T follicular helper cell (primary cell): ENCODE measurements at regions not wholly inside any gene's neighbourhood (a gene's known extent, or its start where the extent isn't known, plus 50 kb on each side); places are given as distances from the start of the nearest gene placed in this dataset.

Experiments
- DNase-seq: peaks from one replicate; pipeline ENCODE4 v3.0.0-alpha.2; 2020; ENCODE audit warnings: low read depth

DNA sequence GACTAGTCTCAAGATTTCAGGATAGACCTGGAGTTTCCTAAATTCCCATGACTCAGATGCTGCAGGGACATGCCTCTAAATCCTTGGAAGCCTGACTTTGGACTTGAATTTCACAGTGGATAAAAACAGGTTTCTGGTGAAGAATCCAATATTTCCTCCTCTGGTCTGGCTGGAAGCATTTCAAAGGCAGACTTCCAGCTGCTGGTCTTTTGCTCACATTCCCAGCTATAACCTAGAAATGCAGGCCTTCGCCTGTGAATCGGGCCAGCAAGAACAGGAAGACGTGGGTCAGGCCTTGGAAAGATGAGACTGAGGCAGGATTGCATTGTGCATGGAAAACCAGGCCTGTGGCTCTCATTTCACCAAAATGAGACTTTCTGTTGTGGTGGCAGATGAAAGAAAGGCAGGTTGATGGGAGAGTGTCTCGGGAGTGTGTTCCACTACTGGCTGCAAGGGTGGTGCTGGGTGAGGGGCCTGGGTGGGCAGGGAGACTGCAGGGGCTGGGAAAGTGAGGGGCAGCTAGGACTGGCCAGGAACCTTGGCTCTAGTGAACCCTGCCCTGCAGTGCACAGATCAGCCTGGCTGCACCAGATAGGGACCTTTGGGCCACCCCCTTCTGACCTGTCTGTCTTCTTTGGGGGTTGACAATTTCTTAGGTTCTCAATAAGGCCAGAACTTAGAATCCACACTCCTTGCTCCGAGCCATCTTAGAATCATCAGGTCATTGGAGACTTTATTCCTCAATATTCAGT is 488.8 kb upstream of the MKI67 start:
- no peak for DNase-seq

DNA sequence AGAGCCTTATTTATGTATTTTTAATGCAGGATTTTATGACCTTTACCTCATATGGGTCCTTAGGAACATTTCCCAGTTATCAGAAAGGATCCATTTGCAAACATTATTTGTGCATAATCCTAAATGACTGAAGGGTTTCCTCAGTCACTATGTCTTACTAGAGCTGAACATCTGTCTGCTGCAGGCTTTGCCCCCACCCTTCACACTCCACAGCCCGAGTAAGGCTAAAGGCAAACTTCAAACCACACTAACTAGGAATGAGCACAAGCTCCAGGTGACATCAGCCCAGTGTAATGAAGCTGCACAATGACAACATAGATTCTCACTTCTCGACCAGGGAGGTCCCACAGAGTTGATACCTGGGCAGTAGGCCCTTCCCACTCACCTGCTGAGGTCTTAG is 491.3 kb upstream of the MKI67 start:
- DNase-seq, result no peak

- no peak for DNase-seq
Observed at GRCh38 chr10:128622706-128623105, 496.5 kb upstream of the MKI67 start.

GRCh38 chr10:128623776-128624175 is 497.6 kb upstream of the MKI67 start:
- no peak for DNase-seq

GRCh38 chr10:128624656-128625530 is 498.7 kb upstream of the MKI67 start:
- DNase-seq, result no peak

- DNase-seq, result no peak
Observed at GRCh38 chr10:128625926-128626325, 499.7 kb upstream of the MKI67 start.

DNA sequence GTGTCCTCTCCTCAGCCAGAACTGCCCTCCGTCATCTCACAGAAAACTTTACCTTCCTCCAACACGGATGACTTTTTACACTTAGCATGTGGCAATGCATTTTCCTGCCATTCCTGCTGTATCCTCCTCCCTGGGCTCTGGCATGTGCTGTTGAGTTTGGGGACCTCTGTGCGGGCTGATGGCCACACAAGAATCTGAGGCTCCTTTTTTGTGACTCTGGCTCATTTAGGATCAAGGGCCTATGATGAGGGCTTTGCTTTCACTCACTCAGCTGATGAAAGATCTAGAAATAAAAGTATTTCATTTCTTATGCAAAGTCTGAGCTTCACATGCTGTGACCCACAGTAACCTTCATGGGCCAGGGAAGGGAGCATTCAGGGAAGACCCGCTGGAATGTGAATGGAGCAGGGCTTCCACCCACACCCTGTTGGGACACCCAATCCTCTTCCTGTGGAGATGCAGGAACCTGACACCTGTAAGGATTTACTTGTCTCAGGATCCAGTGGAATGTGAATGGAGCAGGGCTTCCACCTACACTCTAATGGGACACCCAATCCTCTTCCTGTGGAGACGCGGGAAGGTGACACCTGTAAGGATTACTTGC is 500.3 kb upstream of the MKI67 start:
- DNase-seq, result no peak

DNA sequence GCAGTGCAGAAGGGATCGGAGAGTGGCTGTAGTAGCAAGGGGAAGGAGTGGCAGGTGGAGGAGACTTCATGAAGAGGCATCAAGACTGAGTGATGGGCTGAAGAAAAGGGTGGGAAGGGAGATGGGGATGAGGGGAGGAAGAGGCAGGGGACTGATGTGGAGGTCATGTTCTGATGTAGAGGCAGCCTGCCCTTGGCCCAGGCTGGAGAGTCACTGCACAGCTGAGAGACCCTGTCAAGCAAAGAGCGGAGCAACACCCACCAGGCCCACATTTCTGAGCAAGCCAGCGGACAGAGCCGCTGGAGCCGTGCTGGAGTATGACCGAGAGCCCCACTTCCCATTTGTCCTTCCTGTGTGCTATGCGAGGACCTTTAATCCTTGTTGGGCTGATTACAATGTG is 501.6 kb upstream of the MKI67 start:
- DNase-seq, result no peak

DNA sequence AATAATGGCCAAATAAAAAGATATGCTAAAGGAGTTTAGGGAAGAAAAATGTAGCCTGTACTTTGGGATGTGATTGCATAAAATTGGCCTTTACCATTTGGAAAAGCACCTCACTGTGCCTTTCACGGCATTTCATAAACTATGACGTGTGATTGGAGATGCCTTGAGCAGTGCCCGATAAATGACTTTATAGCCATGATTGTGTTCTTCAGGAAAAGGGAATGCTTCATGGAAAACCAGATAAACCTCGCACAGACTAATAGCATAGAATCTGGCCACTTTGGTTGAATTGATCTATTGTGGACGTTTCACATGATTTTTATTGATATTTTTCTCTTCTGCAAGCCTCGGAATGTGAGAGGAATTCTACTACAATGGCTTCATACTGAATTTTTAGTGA is 502.0 kb upstream of the MKI67 start:
- DNase-seq, result no peak

- no peak for DNase-seq
Observed at GRCh38 chr10:128629111-128630096, 503.2 kb upstream of the MKI67 start.

- no peak for DNase-seq
Observed at GRCh38 chr10:128630787-128631252, 504.6 kb upstream of the MKI67 start.

DNA sequence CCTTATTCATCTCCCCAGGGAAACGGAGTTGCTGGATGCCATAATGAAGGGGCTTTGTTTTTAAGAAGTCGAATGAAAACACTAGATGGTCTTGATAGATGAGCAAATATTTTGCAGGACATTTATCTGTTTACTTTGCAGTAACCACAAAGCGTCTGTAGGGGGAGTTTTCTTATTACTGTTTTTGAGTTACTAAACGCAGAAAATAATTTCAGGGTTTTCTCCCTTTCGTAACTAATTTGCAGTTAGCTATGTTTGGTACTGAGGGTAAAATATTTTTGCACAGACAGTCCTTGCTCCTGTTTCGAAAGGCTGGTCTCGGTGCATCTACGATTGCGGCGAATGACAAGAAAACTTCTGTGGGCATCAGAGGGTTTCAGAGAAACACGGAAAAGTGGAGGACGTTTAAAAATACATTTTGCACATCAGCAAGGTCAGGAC is 505.6 kb upstream of the MKI67 start:
- no peak for DNase-seq

DNA sequence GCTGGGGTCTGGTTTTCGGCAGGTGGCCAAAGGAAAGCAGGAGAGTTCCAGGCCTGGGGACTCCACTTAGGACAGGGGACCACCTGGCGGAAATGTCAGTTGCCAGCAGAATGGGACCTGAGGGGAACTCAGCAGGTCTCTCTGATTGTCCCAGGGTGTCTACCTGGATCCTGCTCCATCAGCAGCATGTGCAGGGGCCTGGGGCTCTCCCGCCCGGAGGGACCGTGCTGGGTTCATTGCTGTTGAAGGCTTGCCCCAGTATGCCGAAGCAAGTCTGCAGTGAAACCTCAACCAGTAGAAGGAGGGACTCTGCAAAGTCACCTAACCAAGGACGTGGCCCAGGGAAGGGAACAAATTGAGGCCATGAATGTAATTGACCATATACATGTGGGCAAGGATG is 506.5 kb upstream of the MKI67 start:
- DNase-seq, result no peak

DNA sequence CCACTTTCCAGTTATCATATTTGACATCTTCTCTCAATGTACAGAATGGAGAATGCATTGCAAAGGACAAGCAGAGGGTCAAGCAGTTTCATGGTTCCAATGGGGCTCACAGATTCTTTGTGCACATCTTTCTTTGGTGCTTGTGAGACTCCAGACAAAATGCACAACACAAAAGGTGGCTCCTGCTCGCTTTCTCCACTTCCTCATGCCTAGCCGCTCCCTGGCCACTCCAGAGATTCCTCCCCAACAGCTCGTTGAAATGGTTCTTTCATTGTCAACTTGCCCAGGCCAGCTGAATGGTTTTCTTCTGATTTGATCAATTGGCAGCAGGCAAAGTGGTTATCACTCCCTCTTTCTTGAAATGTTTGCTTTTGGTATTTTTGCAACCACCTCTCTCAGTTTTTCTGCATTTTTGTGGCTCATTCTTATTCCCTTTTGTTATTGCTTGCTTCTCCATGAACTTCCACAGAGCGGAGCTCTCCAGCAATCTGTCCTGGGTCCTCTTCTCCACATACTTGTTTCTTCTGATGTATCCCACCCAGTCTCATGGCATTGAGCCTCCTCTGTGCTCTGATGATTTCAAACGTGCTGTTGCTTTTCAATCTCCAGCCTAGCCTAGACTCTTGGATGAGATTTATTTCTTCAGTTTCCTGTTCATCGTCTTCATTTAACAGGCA is 507.8 kb upstream of the MKI67 start:
- DNase-seq, result no peak

DNA sequence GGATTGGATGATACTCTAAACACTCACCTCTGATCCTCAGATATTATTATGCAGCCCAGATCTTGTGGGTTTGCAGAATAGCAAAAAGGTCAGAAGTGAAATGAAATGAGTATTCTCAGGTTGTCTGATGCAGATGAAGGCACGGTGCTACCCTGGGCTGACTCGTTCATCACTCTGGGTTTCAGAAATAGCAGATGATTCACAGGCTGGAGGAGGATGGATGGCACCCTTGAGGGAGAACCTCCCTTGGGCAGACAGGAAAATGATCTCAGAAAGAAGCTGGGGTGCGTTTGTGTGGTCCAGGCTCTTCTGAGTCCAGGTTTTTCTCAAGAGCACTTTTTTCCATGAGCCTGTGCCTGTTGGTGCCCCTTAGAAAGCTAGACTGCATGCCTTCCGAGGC is 515.8 kb upstream of the MKI67 start:
- no peak for DNase-seq

DNA sequence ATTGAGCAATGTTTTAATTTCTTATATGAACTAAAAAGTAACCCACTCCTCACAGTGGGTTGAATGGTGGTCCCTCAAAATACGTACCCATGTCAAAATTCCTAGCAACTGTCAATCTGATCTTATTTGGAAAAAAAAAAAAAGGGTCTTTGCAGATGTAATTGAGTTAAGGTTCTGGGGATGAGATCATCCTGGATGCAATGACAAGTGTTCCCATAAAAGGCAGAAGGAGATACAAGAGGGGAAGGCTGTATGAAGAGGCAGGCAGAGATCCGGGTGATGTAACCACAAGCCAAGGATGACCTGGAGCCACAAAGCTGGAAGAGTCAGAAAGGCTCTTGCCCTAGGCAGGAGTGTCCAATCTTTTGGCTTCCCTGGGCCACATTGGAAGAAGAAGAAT is 516.3 kb upstream of the MKI67 start:
- no peak for DNase-seq

- no peak for DNase-seq
Observed at GRCh38 chr10:128643658-128644057, 517.4 kb upstream of the MKI67 start.

DNA sequence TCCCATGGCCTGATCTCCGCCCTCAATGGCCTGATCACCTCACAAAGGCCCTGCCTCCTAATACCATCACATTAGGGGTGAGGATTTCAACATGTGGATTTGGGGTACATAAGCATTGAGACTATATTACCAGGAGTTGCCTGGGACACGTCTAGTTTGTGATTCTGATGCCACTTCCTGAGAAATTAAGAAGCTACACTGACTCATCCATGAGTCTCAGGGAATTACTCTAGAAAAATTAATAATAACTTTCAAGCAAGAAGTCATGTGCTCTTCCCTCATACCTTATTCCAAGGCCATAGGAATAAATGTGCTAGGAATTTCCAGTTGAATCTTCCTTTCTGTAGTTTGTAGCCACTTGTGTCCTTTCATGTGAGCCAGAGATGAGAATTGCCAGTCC is 519.3 kb upstream of the MKI67 start:
- DNase-seq, result no peak

- no peak for DNase-seq
Observed at GRCh38 chr10:128646956-128647355, 520.7 kb upstream of the MKI67 start.

- DNase-seq, result no peak
Observed at GRCh38 chr10:128657548-128657947, 531.3 kb upstream of the MKI67 start.

DNA sequence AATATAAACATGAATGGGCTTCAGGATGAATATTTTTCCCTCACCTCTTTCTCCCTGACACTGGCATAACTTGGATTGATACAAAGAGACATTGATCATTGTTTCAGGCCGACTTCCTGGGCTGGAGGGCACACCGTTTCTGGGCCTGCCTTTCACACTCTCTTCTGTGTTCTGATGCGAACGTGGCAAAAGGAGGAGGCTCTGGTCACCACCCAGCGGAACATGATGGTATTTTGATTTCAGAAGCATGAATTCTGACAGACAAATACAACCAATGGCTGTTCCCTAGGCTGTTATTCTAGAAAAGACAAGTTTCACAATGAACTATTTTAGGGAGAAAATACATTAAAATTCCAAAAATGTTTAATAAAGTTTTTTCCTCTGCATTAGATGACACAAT is 534.5 kb upstream of the MKI67 start:
- no peak for DNase-seq
